Caco-2 (cell line): ENCODE measurements at regions not wholly inside any gene's neighbourhood (a gene's known extent, or its start where the extent isn't known, plus 50 kb on each side); places are given as distances from the start of the nearest gene placed in this dataset.
"Not testable (repeated sequence)": the region's sequence is repeated elsewhere in the genome, so short reads cannot be mapped to it uniquely, and the experiment has no call there.

Experiments
- BruUV-seq: library from RNA; stranded (reverse); fragments of 400-500 nt; replicated peaks from 2 replicates; lab custom pipeline; 2021; lab: Mats Ljungman, UMichigan
- CTCF ChIA-PET: fragments of 300-600 bp; sonication (Branson Sonifier 250); formaldehyde crosslinking; loops from one replicate; lab custom pipeline; 2022; ENCODE audit warnings: antibody characterized with exemption; lab: Charles Lee
- POLR2A ChIA-PET: fragments of 300-600 bp; sonication (Branson Sonifier 250); formaldehyde crosslinking; loops from one replicate; lab custom pipeline; 2022; ENCODE audit warnings: antibody characterized with exemption; lab: Charles Lee
- DNase-seq, 2 experiments: peaks; one replicate each; pipeline versions ENCODE4 v3.0.0 to v3.0.0-alpha.2; 2020 to 2022
- H3K27me3 ChIP-seq: replicated peaks from 2 replicates; pipeline ENCODE4 v1.6.0; 2011; ENCODE audit warnings: low read length; ENCODE audit not compliant: control insufficient read depth, insufficient read depth
- H3K36me3 ChIP-seq: 2 replicates; pipeline ENCODE4 v1.5.1; 2011; ENCODE audit warnings: low read length; ENCODE audit not compliant: control insufficient read depth, insufficient read depth
- H3K4me1 ChIP-seq: fragments of 250-450 bp; sonication (Bioruptor Pico); 2 replicates; pipeline ENCODE4 v1.5.1; 2020; ENCODE audit warnings: mild to moderate bottlenecking
- H3K4me3 ChIP-seq: 2 replicates; pipeline ENCODE4 v1.5.1; 2011; ENCODE audit warnings: low read depth, mild to moderate bottlenecking, control low read depth, low read length
- H3K9me3 ChIP-seq: fragments of 250-450 bp; sonication (Bioruptor Pico); 2 replicates; pipeline ENCODE4 v1.5.1; 2020; ENCODE audit warnings: mild to moderate bottlenecking, moderate library complexity
- H3K27ac Mint-ChIP-seq: one replicate; pipeline ENCODE4 v1.8.0; 2022; ENCODE audit warnings: mixed read lengths; ENCODE audit not compliant: unreplicated experiment
- H3K27me3 Mint-ChIP-seq: one replicate; pipeline ENCODE4 v1.8.0; 2022; ENCODE audit warnings: mixed read lengths; ENCODE audit not compliant: insufficient read depth, unreplicated experiment
- H3K36me3 Mint-ChIP-seq: one replicate; pipeline ENCODE4 v1.8.0; 2022; ENCODE audit warnings: mild to moderate bottlenecking, mixed read lengths; ENCODE audit not compliant: insufficient read depth, unreplicated experiment
- H3K4me1 Mint-ChIP-seq: one replicate; pipeline ENCODE4 v1.8.0; 2022; ENCODE audit warnings: low read depth, mixed read lengths; ENCODE audit not compliant: unreplicated experiment
- H3K4me3 Mint-ChIP-seq: one replicate; pipeline ENCODE4 v1.8.0; 2022; ENCODE audit warnings: mild to moderate bottlenecking, moderate library complexity, mixed read lengths; ENCODE audit not compliant: unreplicated experiment
- H3K9me3 Mint-ChIP-seq: one replicate; pipeline ENCODE4 v1.8.0; 2022; ENCODE audit warnings: mixed read lengths; ENCODE audit not compliant: unreplicated experiment
- CTCF ChIP-seq, 2 experiments: fragments of 200-600 bp in 1 of 2; IDR thresholded peaks; 1 replicate in 1 of 2; 2 replicates in 1 of 2; pipeline versions ENCODE4 v1.5.1 to v1.8.0; 2011 to 2022; ENCODE audit warnings: antibody characterized with exemption in 1 of 2, control low read depth in 1 of 2, inconsistent platforms in 1 of 2, low read depth in 1 of 2, low read length in 1 of 2, mild to moderate bottlenecking in 1 of 2, moderate library complexity in 1 of 2; ENCODE audit not compliant: insufficient read depth in 1 of 2, severe bottlenecking in 1 of 2, unreplicated experiment in 1 of 2
- intact Hi-C: fragments of 100-400 bp; cut with micrococcal nuclease; formaldehyde crosslinking; loops from one replicate; pipeline ENCODE4 v1.10.0; 2022; ENCODE audit not compliant: unreplicated experiment

GRCh38 chr16:29227751-29228663 lies 178.5 kb downstream of the NPIPB11 start:
- not testable (repeated sequence) for H3K27me3 ChIP-seq

GRCh38 chr16:29226782-29227181 lies 179.7 kb downstream of the NPIPB11 start:
- intact Hi-C loops = no loop called here

More at GRCh38 chr16:29227751-29228663, 178.5 kb downstream of the NPIPB11 start:
- H3K9me3 Mint-ChIP-seq = peaks cover 12% of the 10 kb centered on the region
- H3K27me3 Mint-ChIP-seq, CTCF ChIA-PET, H3K4me3 ChIP-seq, intact Hi-C loops, H3K9me3 ChIP-seq, POLR2A ChIA-PET, H3K4me1 Mint-ChIP-seq, BruUV-seq, H3K36me3 ChIP-seq, H3K27ac Mint-ChIP-seq, H3K4me3 Mint-ChIP-seq, H3K36me3 Mint-ChIP-seq, H3K4me1 ChIP-seq: not testable (repeated sequence)
- DNase-seq = peak; percentile 53 to 58
- TF ChIP-seq CTCF (IDR thresholded peaks at IDR 0.05; ENCODE audit: insufficient read depth in 1 of 2, low read depth in 1 of 2, low read length in 1 of 2, severe bottlenecking in 1 of 2, unreplicated experiment in 1 of 2) = peak; percentile 29 to 32

GRCh38 chr16:29224675-29225074 lies 181.8 kb downstream of the NPIPB11 start:
- H3K27me3 ChIP-seq, H3K4me1 ChIP-seq, POLR2A ChIA-PET, H3K4me3 ChIP-seq, intact Hi-C loops, H3K36me3 Mint-ChIP-seq, H3K4me3 Mint-ChIP-seq, H3K27me3 Mint-ChIP-seq, H3K36me3 ChIP-seq, H3K9me3 ChIP-seq, H3K4me1 Mint-ChIP-seq, H3K27ac Mint-ChIP-seq, DNase-seq, BruUV-seq, CTCF ChIA-PET: not testable (repeated sequence)
- H3K9me3 Mint-ChIP-seq = peaks cover 15% of the 10 kb centered on the region

More at GRCh38 chr16:29226782-29227181, 179.7 kb downstream of the NPIPB11 start:
- Mint-ChIP-seq H3K4me1 (no peaks in the 10 kb centered on the region), H3K27ac (no peak overlapping the region), H3K4me3 (no peak overlapping the region), H3K9me3 (peaks cover 12% of the 10 kb centered on the region), H3K36me3 (no peaks in the 10 kb centered on the region), H3K27me3 (no peaks in the 10 kb centered on the region)
- Histone ChIP-seq H3K4me3 (no peak overlapping the region), H3K27me3 (no peaks in the 10 kb centered on the region), H3K9me3 (no peaks in the 10 kb centered on the region), H3K4me1 (peaks cover 4% of the 10 kb centered on the region; the same call in 1 of the 2 replicates), H3K36me3 (no peaks in the 10 kb centered on the region)
- DNase-seq = no peak
- POLR2A ChIA-PET = no interaction called here
- no TSS peak for BruUV-seq
- no peak for TF ChIP-seq CTCF (IDR thresholded peaks at IDR 0.05; ENCODE audit: insufficient read depth in 1 of 2, low read depth in 1 of 2, low read length in 1 of 2, severe bottlenecking in 1 of 2, unreplicated experiment in 1 of 2)
- CTCF ChIA-PET = no interaction called here

GRCh38 chr16:29222615-29223014 lies 183.9 kb downstream of the NPIPB11 start:
- POLR2A ChIA-PET, CTCF ChIA-PET, intact Hi-C loops, DNase-seq, H3K36me3 Mint-ChIP-seq, H3K9me3 ChIP-seq, H3K4me3 ChIP-seq, H3K4me1 Mint-ChIP-seq, H3K27ac Mint-ChIP-seq, H3K27me3 ChIP-seq, H3K36me3 ChIP-seq, H3K4me1 ChIP-seq, BruUV-seq, H3K4me3 Mint-ChIP-seq, H3K27me3 Mint-ChIP-seq: not testable (repeated sequence)
- H3K9me3 Mint-ChIP-seq = peaks cover 18% of the 10 kb centered on the region

- DNase-seq, H3K4me1 ChIP-seq, H3K27me3 Mint-ChIP-seq, BruUV-seq, H3K36me3 Mint-ChIP-seq, H3K4me3 ChIP-seq, intact Hi-C loops, H3K4me1 Mint-ChIP-seq, H3K4me3 Mint-ChIP-seq, H3K9me3 ChIP-seq, H3K36me3 ChIP-seq, POLR2A ChIA-PET, CTCF ChIA-PET, H3K27me3 ChIP-seq, H3K27ac Mint-ChIP-seq: not testable (repeated sequence)
- peaks cover 16% of the 10 kb centered on the region for H3K9me3 Mint-ChIP-seq
Measured at GRCh38 chr16:29222008-29222407, 184.5 kb downstream of the NPIPB11 start.
